GM18526 (cell line): ENCODE measurements at regions not wholly inside any gene's neighbourhood (a gene's known extent, or its start where the extent isn't known, plus 50 kb on each side); places are given as distances from the start of the nearest gene placed in this dataset.

ENCODE experiments used
- POLR2A ChIP-seq: IDR thresholded peaks from 3 replicates; pipeline ENCODE4 v1.6.1; 2011; ENCODE audit not compliant: insufficient read length; ENCODE audit errors: extremely low read depth

DNA sequence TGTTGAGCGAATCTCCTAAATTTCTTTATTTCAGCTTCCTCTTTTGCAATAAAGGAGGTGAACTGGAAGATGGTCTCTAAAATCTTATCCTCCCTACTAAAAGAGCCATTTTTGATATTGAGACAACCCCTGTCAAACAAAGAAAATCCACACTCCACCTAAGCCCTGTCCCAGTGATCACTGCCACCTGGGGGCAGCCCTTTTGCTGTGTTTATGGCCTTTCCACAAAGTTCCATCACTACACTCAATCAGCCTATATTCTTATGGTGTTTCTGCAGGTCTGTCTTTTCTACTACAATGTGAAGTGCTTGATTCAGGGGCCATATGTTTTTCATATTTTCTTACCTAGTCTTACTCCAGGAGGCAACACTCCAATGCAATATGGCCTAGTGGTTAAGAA, 163.7 kb downstream of the BMP4 start:
- no peak for TF ChIP-seq POLR2A

DNA sequence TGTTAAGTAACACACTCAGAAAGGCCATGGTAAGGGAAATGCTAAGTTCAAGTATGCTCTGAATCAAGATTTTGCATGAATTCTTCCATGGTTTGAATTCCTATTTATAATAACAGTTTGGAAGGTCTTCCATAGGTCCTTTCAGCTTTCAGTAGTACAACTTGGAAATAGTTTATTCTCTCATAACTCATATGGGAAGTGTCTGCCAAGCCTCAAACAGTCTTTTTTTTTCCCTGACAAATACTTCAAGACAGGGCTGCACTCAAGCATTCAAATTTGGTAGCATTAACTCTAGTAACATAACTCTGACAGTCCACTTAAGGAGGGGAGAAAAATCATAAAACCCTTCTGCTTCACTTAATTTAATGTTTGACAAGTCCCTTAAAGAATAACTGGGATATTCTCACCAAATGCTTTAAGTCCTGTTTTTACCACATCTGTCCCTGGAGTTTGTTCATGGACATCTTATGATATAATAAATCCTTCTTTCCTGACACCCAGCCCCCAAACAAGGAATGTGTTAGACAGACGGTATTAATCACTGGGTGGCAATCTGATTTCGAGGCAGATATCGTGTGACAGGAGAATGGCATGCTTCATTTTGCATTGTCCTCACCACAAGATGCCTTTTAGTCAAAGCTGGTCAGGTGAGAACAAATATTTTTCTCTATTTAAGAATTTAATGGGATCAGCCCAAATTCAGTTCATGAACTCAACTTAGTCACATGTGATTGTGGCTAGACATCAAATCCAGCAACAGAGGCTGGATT, 165.7 kb downstream of the BMP4 start:
- no peak for TF ChIP-seq POLR2A

DNA sequence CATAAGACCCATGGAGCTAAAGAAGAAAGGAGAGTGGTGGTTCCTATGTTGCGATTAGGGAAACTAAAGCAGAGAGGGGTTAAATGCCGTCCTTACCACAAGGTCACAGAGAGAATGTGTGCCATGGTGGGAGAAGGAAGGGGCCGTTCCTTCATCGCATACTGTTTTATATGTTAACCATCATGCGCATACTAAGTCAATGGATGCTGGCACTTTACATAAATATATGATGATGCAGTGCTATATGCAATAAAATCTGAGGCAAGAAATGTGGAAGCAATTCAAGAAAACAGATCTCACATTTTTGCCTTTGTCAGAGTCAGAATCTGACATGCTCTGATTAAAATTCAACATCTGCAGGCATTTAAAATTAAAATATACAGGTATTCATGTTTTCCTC, 168.1 kb downstream of the BMP4 start:
- TF ChIP-seq POLR2A, result no peak

DNA sequence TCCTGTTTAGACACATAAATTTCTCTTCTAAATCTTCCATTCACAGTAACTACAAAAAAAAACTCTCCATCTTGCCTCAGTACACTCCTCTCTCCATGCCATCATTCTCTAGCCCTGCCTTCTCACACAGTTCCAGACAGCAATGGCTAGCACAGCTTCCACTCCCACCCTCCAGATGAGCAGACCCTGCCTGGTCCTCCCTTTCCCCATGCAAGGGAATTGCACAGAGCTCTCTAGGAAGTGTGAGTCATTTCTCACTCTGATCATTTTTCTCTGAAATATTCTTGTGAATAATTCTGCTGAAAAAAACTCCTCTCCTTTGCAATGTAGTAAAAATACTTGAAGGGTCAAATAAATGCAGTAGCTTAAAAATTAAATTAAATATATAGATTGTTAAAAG, 170.6 kb downstream of the BMP4 start:
- no peak for TF ChIP-seq POLR2A

DNA sequence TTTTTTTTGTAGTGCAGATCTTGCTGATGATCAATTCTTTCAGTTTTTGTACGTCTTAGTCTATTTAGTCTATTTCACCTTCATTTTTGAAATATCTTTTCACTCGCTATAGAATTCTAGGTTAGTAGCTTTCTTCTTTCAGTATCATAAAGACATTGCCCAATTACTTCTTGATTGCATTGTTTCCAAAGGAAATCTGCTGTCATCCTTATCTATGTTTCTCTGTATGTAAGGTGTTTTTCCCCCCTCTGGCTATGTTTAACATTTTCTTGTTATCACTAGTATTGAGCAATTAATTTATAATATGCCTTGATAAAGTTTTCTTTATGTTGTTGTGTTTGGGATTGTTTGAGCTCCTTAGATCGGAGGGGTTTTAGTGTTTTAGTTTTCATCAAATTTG, 171.9 kb downstream of the BMP4 start:
- no peak for TF ChIP-seq POLR2A

DNA sequence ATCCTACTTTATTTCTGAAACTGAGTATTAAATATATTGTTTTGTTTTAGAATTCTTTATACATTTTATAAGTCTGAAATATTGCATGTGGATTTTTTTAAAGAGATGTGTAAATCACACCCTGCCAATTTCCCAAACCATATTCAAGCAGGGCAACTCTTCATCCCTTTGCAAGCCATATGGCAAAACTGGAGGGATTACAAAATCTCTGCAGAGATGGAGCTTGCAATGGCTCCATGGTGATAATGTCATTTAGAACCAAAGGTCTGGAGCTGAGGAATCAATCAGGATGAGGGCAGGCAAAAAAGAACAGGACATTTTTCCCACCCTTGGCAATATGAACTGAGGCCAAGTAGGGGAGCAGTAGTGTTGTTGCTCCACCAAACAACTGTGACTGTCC, 173.4 kb downstream of the BMP4 start:
- TF ChIP-seq POLR2A, result no peak

DNA sequence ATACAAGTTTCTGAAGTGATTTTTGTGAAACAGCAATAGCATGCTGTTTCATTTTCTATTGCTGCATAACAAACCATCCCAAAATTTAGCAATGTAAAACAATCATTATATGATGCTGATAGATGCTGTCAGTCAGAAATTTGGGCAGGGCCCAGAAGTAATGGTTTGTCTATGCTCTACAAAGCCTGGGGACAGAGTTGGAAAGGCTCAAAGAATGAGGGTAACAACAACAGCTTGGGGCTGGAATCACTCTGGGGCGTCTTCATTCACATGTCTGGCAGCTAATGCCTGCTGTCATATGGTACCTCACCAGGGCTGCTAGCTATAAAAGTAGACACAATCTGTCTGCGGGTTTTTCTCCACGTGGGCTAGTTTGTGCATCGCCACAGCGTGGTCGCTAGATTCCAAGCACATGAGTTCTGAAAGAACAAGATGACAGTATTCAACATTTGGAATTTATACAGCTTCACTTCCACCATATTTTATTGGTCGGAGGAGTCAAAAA, 176.5 kb downstream of the BMP4 start:
- TF ChIP-seq POLR2A, result no peak

DNA sequence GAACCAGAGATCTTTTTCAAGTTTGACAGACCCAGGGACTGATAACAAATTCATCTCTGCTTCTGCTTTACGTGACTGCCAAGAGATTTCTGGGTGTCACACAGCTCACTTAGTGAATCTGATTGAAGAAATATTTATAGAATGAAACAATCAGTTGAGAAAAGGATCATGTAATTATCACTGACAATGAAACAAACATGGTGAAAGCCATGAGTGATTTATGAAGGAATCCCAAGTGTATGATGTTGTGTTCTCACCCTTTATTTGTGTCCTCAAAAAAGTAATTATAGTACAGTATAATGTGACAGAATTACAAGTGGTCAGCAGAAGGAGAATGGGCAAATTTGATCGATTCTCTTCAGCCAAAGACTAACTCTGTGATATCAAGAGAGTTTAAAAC, 177.3 kb downstream of the BMP4 start:
- TF ChIP-seq POLR2A, result no peak

DNA sequence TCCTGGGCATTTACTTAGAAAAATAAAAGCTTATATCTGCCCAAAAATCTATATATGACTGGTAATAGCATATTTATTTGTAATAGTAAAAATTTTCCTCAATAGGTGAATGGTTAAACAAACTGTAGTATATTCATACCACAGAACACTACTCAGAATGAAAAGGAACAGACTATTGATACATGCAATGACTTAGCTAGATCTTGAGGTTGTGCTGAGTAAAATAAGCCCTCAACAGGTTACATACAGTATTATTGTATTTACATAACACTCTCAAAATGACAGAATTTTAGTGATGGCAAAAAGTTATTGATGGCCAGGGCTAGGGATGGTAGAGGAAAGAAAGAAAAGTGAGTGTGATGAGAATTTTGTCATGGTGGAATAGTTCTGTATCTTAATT, 178.4 kb downstream of the BMP4 start:
- TF ChIP-seq POLR2A, result no peak

DNA sequence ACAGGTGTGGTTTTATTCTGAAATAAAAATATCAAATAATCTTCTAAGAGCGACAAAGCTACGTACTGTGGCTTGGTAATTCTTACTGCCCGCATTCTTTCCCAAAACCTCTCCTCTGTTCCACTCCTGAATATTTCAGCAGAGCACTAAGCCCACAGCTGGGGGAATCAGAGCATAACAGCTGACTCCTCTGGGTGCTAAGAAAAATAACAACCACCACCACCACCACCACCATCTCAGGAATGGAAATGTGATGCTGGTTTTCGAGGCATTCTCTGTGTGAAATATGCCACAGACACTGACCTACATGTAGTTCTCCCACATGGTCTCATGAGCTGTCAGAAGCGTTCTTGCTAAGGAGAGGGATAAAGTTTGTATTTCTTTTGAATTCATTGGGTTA, 183.7 kb downstream of the BMP4 start:
- no peak for TF ChIP-seq POLR2A

DNA sequence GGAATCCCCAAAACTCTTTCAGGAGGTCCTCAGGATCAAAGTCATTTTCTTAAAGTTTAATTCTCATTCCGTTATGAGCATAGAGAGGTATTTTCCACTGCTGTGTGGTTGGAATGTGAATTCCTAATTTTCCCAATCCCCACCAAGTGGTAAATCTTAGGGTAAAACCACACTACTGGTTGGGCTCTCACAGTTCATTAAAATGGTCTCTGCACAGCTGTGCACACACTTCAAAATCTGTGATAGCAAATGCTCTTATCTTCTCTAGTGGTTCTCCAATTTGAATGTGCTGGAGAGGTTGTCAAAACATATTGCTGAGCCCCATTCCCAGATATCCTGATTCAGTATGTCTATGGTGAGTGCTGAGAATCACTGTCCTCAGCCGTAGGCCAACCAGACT, 189.1 kb downstream of the BMP4 start:
- TF ChIP-seq POLR2A, result no peak

DNA sequence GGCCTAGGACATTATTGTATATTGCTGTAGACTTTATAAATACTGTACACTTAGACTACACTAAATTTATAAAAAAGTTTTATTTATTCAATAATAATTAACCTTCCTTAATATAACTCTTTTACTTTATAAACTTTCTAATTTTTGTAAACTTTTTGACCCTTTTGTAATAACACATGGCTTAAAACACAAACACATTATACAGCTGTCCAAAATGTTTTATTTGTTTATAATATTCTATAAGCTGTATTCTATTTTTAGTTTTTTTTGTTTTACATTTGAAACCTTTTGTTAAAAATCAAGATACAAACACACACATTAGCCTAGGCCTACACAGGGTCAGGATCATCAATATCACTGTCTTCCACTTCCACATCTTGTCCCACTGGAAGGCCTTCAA, 190.0 kb downstream of the BMP4 start:
- TF ChIP-seq POLR2A, result no peak

DNA sequence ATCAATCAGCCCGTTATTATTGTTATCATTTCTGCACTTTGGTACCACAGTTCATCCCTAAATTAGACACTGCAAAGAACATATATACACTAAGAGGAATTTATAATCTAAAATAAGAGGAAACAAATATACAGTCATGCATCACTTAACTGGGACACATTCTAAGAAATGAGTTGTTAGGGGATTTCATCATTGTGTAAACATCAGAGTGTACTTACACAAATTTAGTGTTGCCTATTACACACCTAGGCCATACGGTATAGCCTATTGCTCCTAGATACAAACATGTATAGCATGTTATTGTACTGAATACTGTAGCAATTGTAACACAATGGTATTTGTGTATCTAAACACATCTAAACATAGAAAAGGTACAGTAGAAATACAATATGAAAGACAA, 190.5 kb downstream of the BMP4 start:
- no peak for TF ChIP-seq POLR2A

DNA sequence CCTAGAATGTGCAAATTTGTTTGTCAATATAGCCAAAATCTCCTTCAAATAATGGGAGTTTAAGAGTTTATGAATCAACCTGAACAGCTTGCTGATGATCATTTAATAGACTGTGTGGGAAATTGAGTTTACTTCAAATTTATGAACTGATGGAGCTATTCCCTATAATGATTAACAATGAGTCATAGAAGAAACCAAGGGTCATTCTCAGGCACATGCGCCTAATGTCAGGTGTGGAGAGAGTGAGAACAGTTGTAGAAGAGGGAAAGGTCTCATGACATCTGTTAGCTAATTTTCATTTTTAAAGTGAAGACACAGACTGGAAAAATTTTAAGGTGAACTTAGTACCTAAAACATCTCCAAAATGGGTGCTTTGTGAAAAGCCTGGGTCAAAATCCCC, 191.8 kb downstream of the BMP4 start:
- no peak for TF ChIP-seq POLR2A

DNA sequence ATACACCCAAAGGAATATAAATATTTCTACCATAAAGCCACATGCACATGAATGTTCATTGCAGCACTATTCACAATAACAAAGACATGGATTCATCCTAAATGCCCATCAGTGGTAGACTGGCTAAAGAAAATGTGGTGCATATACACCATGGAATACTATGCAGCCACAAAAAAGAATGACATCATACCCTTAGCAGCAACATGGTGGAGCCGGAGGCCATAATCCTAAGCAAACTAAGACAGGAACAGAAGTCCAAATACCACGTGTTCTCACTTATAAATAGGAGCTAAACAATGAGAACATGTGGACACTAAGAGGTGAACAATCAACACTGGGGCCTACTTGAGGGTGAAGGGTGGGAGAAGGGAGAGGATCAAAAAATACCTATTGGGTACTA, 198.5 kb downstream of the BMP4 start:
- TF ChIP-seq POLR2A, result no peak

DNA sequence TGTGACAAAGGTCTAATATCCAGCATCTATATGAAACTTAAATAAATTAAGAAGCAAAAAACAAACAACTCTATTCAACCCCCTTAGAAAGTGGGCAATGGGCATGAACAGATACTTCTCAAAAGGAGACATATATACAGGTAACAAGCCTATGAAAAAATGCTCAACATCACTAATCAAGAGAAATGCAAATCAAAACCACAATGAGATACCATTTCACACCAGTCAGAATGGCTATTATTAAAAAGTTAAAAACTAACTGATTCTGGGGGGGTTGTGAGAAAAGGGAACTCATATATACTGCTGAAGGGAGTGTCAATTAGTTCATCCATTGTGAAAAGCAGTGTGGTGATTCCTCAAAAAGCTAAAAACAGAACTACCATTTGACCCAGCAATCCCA, 198.9 kb downstream of the BMP4 start:
- no peak for TF ChIP-seq POLR2A

DNA sequence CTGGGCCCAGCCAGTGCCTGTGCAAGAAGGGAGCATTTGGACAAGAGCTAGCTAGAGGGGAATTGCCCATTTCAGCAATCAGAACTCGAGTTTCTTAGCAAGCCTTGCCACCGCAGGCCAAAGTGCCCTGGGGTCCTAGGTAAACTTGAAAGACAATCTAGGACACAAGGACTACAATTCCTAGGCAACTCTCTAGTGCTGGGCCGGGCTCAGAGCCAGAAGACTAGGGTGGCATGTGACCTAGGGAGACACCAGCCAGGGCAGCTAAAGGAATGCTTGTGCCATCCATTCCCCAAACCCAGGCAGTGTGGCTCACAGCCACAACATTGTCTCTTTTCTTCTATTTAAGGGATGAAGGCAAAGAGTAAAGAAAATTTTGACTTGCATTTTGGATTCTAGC, 205.0 kb downstream of the BMP4 start:
- TF ChIP-seq POLR2A, result no peak
